IMR-90 (cell line): ENCODE measurements at regions not wholly inside any gene's neighbourhood (a gene's known extent, or its start where the extent isn't known, plus 50 kb on each side); places are given as distances from the start of the nearest gene placed in this dataset.

ENCODE experiments used
- ATAC-seq: fragments of 200-7000 bp; cut with Tn5 transposase; 2 replicates; pipeline ENCODE4 v1.9.1; 2020; ENCODE audit warnings: low read depth, mild to moderate bottlenecking, moderate library complexity
- BruUV-seq: library from RNA; stranded (reverse); fragments of 400-500 nt; replicated peaks from 2 replicates; lab custom pipeline; 2021; lab: Mats Ljungman, UMichigan
- CTCF ChIA-PET: fragments of 300-600 bp; formaldehyde crosslinking; extraction: SDS; loops from one replicate; lab custom pipeline; 2021; ENCODE audit warnings: antibody characterized with exemption; lab: Yijun Ruan, JAX
- POLR2A ChIA-PET: fragments of 300-600 bp; sonication (Branson Sonifier 250); formaldehyde crosslinking; loops from one replicate; lab custom pipeline; 2022; ENCODE audit warnings: antibody characterized with exemption; ENCODE audit not compliant: unreplicated experiment; lab: Charles Lee
- DNase-seq: peaks from one replicate; pipeline ENCODE4 v3.0.0; 2013
- H2AFZ ChIP-seq: replicated peaks from 2 replicates; pipeline ENCODE3; 2013; ENCODE audit warnings: low read length, mild to moderate bottlenecking; ENCODE audit not compliant: poor library complexity
- H2AK5ac ChIP-seq: 2 replicates; pipeline ENCODE4 v1.6.1; 2013; ENCODE audit warnings: low read depth, low read length, inconsistent platforms
- H2AK9ac ChIP-seq: replicated peaks from 2 replicates; pipeline ENCODE3; 2013; ENCODE audit warnings: mild to moderate bottlenecking, low read depth, low read length, moderate library complexity; ENCODE audit not compliant: poor library complexity
- H2BK120ac ChIP-seq: 2 replicates; pipeline ENCODE4 v1.6.1; 2013; ENCODE audit warnings: low read depth, low read length, inconsistent platforms
- H2BK15ac ChIP-seq: 3 replicates; pipeline ENCODE4 v1.6.1; 2013; ENCODE audit warnings: low read depth, low read length, inconsistent platforms
- H2BK20ac ChIP-seq: 2 replicates; pipeline ENCODE4 v1.6.1; 2013; ENCODE audit warnings: low read depth, mild to moderate bottlenecking, inconsistent platforms, low read length, moderate library complexity
- H2BK5ac ChIP-seq: 2 replicates; pipeline ENCODE4 v1.6.1; 2013; ENCODE audit warnings: mild to moderate bottlenecking, low read depth, low read length, inconsistent platforms; ENCODE audit not compliant: poor library complexity, severe bottlenecking
- H3K14ac ChIP-seq: replicated peaks from 2 replicates; pipeline ENCODE4 v1.6.1; 2013; ENCODE audit warnings: low read depth, low read length, inconsistent platforms
- H3K18ac ChIP-seq: 2 replicates; pipeline ENCODE4 v1.6.1; 2013; ENCODE audit warnings: low read depth, low read length, control low read depth
- H3K23ac ChIP-seq: 2 replicates; pipeline ENCODE4 v1.6.1; 2013; ENCODE audit warnings: low read depth, low read length, inconsistent platforms
- H3K27ac ChIP-seq: 2 replicates; pipeline ENCODE4 v1.5.1; 2013; ENCODE audit warnings: mild to moderate bottlenecking, control low read depth, low read length; ENCODE audit not compliant: insufficient read depth
- H3K27me3 ChIP-seq: 2 replicates; pipeline ENCODE4 v1.6.1; 2013; ENCODE audit warnings: low read length; ENCODE audit not compliant: control insufficient read depth, insufficient read depth
- H3K36me3 ChIP-seq: 2 replicates; pipeline ENCODE4 v1.6.1; 2013; ENCODE audit warnings: low read length, mixed read lengths; ENCODE audit not compliant: control insufficient read depth, insufficient read depth
- H3K4ac ChIP-seq: 2 replicates; pipeline ENCODE4 v1.6.1; 2013; ENCODE audit warnings: low read depth, low read length, inconsistent platforms
- H3K4me1 ChIP-seq: 2 replicates; pipeline ENCODE4 v1.6.1; 2013; ENCODE audit warnings: low read length, mixed read lengths; ENCODE audit not compliant: control insufficient read depth, insufficient read depth
- H3K4me2 ChIP-seq: 2 replicates; pipeline ENCODE4 v1.6.1; 2013; ENCODE audit warnings: low read depth, mild to moderate bottlenecking, control low read depth, low read length, moderate library complexity
- H3K4me3 ChIP-seq: 2 replicates; pipeline ENCODE4 v1.5.1; 2013; ENCODE audit warnings: low read depth, mild to moderate bottlenecking, control low read depth, low read length, moderate library complexity; ENCODE audit not compliant: insufficient read depth
- H3K56ac ChIP-seq: 2 replicates; pipeline ENCODE4 v1.6.1; 2013; ENCODE audit warnings: low read length, inconsistent platforms; ENCODE audit not compliant: insufficient read depth; ENCODE audit errors: extremely low read depth
- H3K79me1 ChIP-seq, 2 experiments: 2 replicates each; pipeline ENCODE4 v1.6.1; 2013; ENCODE audit warnings: low read length in 2 of 2, inconsistent platforms in 1 of 2, low read depth in 1 of 2
- H3K9ac ChIP-seq: 2 replicates; pipeline ENCODE4 v1.6.1; 2013; ENCODE audit warnings: low read depth, low read length, control low read depth
- H3K9me1 ChIP-seq: 2 replicates; pipeline ENCODE4 v1.6.1; 2013; ENCODE audit warnings: low read length, inconsistent platforms; ENCODE audit not compliant: insufficient read depth
- H3K9me3 ChIP-seq: 2 replicates; pipeline ENCODE4 v1.6.1; 2013; ENCODE audit warnings: low read length; ENCODE audit not compliant: control insufficient read depth, insufficient read depth
- H4K20me1 ChIP-seq: 2 replicates; pipeline ENCODE4 v1.6.1; 2013; ENCODE audit warnings: low read length, inconsistent platforms; ENCODE audit not compliant: insufficient read depth
- H4K5ac ChIP-seq: 2 replicates; pipeline ENCODE4 v1.6.1; 2013; ENCODE audit warnings: mild to moderate bottlenecking, low read depth, low read length, control low read depth
- H4K8ac ChIP-seq, 2 experiments: 2 replicates each; pipeline ENCODE4 v1.6.1; 2013; ENCODE audit warnings: low read depth in 2 of 2, low read length in 2 of 2, control low read depth in 1 of 2, inconsistent platforms in 1 of 2
- H4K91ac ChIP-seq: 2 replicates; pipeline ENCODE4 v1.6.1; 2013; ENCODE audit warnings: low read depth, low read length, inconsistent platforms; ENCODE audit not compliant: insufficient read depth
- BHLHE40 ChIP-seq: fragments of 150-350 bp; IDR thresholded peaks from 2 replicates; pipeline ENCODE4 v1.6.1; 2016; ENCODE audit warnings: mild to moderate bottlenecking, low read depth, low read length
- CEBPB ChIP-seq: IDR thresholded peaks from 2 replicates; pipeline ENCODE4 v1.6.1; 2012; ENCODE audit warnings: low read depth, low read length, improper control_type of control experiment
- CHD1 ChIP-seq: IDR thresholded peaks from 2 replicates; pipeline ENCODE4 v1.6.1; 2012; ENCODE audit warnings: low read depth, low read length, improper control_type of control experiment
- FOS ChIP-seq: fragments of 150-350 bp; IDR thresholded peaks from 2 replicates; pipeline ENCODE4 v1.6.1; 2016; ENCODE audit warnings: low read depth, low read length
- MXI1 ChIP-seq: IDR thresholded peaks from 2 replicates; pipeline ENCODE4 v1.6.1; 2012; ENCODE audit warnings: low read depth, mild to moderate bottlenecking, low read length, moderate library complexity, borderline replicate concordance
- NFE2L2 ChIP-seq: fragments of 150-350 bp; IDR thresholded peaks from 2 replicates; pipeline ENCODE4 v1.6.1; 2016; ENCODE audit warnings: low read depth, mild to moderate bottlenecking, low read length
- POLR2A ChIP-seq: IDR thresholded peaks from 2 replicates; pipeline ENCODE4 v1.6.1; 2012; ENCODE audit warnings: mild to moderate bottlenecking, low read depth, low read length
- RAD21 ChIP-seq: IDR thresholded peaks from 2 replicates; pipeline ENCODE4 v1.6.1; 2012; ENCODE audit warnings: low read length, improper control_type of control experiment
- RCOR1 ChIP-seq: IDR thresholded peaks from 2 replicates; pipeline ENCODE4 v1.6.1; 2012; ENCODE audit warnings: mild to moderate bottlenecking, low read length, improper control_type of control experiment; ENCODE audit not compliant: insufficient replicate concordance
- RFX5 ChIP-seq: IDR thresholded peaks from 2 replicates; pipeline ENCODE4 v1.8.0; 2012; ENCODE audit warnings: low read depth, mild to moderate bottlenecking, low read length, moderate library complexity
- SMC3 ChIP-seq: fragments of 150-350 bp; IDR thresholded peaks from 2 replicates; pipeline ENCODE4 v1.6.1; 2016; ENCODE audit warnings: low read depth, mild to moderate bottlenecking, antibody characterized with exemption, low read length, moderate library complexity
- USF2 ChIP-seq: fragments of 150-350 bp; IDR thresholded peaks from 2 replicates; pipeline ENCODE4 v1.6.1; 2017; ENCODE audit warnings: mild to moderate bottlenecking, antibody characterized with exemption, low read length, low read depth
- WGBS, 2 experiments: methylation state at CpG; one replicate each; pipeline versions ENCODE4 v1.1.5 to v1.1.7; 2013; ENCODE audit warnings: missing lambda C conversion rate in 2 of 2; ENCODE audit not compliant: insufficient read length in 1 of 2; ENCODE audit errors: extremely low coverage in 2 of 2; 5-methylcytosine and 5-hydroxymethylcytosine counted together
- dilution Hi-C: fragments of 300-500 bp; cut with HindIII; formaldehyde crosslinking; loops from one replicate; pipeline ENCODE4 v1.14.3; 2018; ENCODE audit warnings: low sequenced_read_pairs; ENCODE audit not compliant: unreplicated experiment
- in situ Hi-C: fragments of 300-500 bp; cut with MboI; formaldehyde crosslinking; loops from 3 replicates; pipeline ENCODE4 v1.14.3; 2019; ENCODE audit warnings: low sequenced_read_pairs, inconsistent platforms, mixed read lengths
- intact Hi-C: fragments of 100-400 bp; cut with micrococcal nuclease; formaldehyde crosslinking; loops from 2 replicates; pipeline ENCODE4 v1.10.0; 2022
- TF ChIP-seq, protein P1 (sequence below): fragments of 150-350 bp; IDR thresholded peaks from 2 replicates; pipeline ENCODE4 v1.6.1; 2016; ENCODE audit warnings: low read depth, mild to moderate bottlenecking, low read length, moderate library complexity, borderline replicate concordance

GRCh38 chr22:34709641-34710040 lies 356.3 kb upstream of the ISX start:
- Histone ChIP-seq H2BK120ac (no peak overlapping the region), H3K9me3 (peaks cover 19% of the 10 kb centered on the region), H3K36me3 (no peaks in the 10 kb centered on the region), H3K79me1 (no peaks in the 10 kb centered on the region), H3K14ac (no peak overlapping the region), H2AK5ac (no peak overlapping the region), H2BK5ac (no peak overlapping the region), H2AFZ (no peak overlapping the region), H4K8ac (no peak overlapping the region), H3K23ac (no peak overlapping the region), H2BK20ac (no peak overlapping the region), H4K91ac (no peak overlapping the region), H3K18ac (no peak overlapping the region), H3K4me1 (no peaks in the 10 kb centered on the region), H3K27me3 (no peaks in the 10 kb centered on the region), H2BK15ac (no peak overlapping the region), H3K56ac (no peak overlapping the region), H4K5ac (no peak overlapping the region), H3K9me1 (no peaks in the 10 kb centered on the region), H3K27ac (no peak overlapping the region), H4K20me1 (no peaks in the 10 kb centered on the region), H2AK9ac (no peak overlapping the region), H3K4me3 (no peak overlapping the region), H3K9ac (no peak overlapping the region), H3K4ac (no peak overlapping the region), H3K4me2 (no peak overlapping the region)
- in situ Hi-C loops, result no loop called here
- ChIA-PET CTCF (no interaction called here), POLR2A (no interaction called here)
- dilution Hi-C loops, result no loop called here
- no TSS peak for BruUV-seq
- DNase-seq, result no peak
- ATAC-seq, result no peak
- no CpG with 5 or more reads among the region's 2 CpGs for WGBS, 2 experiments
- TF ChIP-seq MXI1 (no peak), RCOR1 (no peak), BHLHE40 (no peak), POLR2A (no peak), FOS (no peak), RAD21 (no peak), CEBPB (no peak), USF2 (no peak), NFE2L2 (no peak), SMC3 (no peak), RFX5 (no peak), CHD1 (no peak)
- TF ChIP-seq, protein P1, sequence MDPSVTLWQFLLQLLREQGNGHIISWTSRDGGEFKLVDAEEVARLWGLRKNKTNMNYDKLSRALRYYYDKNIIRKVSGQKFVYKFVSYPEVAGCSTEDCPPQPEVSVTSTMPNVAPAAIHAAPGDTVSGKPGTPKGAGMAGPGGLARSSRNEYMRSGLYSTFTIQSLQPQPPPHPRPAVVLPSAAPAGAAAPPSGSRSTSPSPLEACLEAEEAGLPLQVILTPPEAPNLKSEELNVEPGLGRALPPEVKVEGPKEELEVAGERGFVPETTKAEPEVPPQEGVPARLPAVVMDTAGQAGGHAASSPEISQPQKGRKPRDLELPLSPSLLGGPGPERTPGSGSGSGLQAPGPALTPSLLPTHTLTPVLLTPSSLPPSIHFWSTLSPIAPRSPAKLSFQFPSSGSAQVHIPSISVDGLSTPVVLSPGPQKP, result no peak
- intact Hi-C loops, result no loop called here
